ENCODE measurements at regions not wholly inside any gene's neighbourhood (a gene's known extent, or its start where the extent isn't known, plus 50 kb on each side); places are given as distances from the start of the nearest gene placed in this dataset.
"Not testable (repeated sequence)": the region's sequence is repeated elsewhere in the genome, so short reads cannot be mapped to it uniquely, and the experiment has no call there.

GRCh38 chr17:20842012-20842411 lies 200.8 kb downstream of the USP22 start:
- Histone ChIP-seq H3K27me3 (peaks cover 0 to 41% (median 21%) of the 10 kb centered on the region in 4 donors), H3K4me1 (peaks cover 0 to 25% (median 9%) of the 10 kb centered on the region in 4 donors)
- H3K4me3 ChIP-seq; H3K9me3 ChIP-seq; intact Hi-C loops (cut with DNase I); H3K27ac ChIP-seq (replicated peaks in 1 of 4); H3K36me3 ChIP-seq; DNase-seq (ENCODE audit: extremely low spot score): not testable (repeated sequence)
- 98% methylated on average over 8 of the region's 14 CpGs for WGBS

DNA sequence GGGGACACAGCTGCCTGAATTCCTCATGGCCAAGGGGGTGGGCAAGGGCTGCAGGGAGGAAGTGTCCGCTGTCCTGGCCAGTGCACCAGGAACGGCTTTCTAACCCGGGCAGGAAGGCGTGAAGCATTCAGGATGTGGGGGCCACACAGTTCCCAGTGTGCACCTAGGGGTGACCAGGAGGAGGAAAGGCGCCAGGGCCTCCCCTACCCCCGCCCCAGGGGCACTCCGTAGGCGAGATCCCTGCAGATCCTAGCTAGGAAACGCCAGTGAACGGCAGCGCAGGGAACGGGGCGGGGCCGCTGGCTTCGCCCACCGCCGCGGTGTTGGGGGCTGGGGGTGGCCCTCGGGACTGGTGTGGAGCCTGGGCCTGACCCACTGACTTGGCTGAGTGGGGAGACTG lies 199.6 kb downstream of the USP22 start:
- DNase-seq (ENCODE audit: extremely low spot score); intact Hi-C loops (cut with DNase I); H3K36me3 ChIP-seq; H3K9me3 ChIP-seq; H3K27ac ChIP-seq (replicated peaks in 1 of 4): not testable (repeated sequence)
- no CpG with 5 or more reads among the region's 19 CpGs for WGBS
- Histone ChIP-seq H3K4me3 (peak overlapping the region in 1 of 4 donors; percentile 30), H3K27me3 (peaks cover 0 to 41% (median 21%) of the 10 kb centered on the region in 4 donors), H3K4me1 (peaks cover 0 to 25% (median 9%) of the 10 kb centered on the region in 4 donors)

- H3K27me3 ChIP-seq = peaks cover 0 to 44% (median 21%) of the 10 kb centered on the region in 4 donors
- WGBS = 3% methylated on average over 9 of the region's 74 CpGs
- peaks cover 0 to 25% (median 9%) of the 10 kb centered on the region in 4 donors for H3K4me1 ChIP-seq
- H3K9me3 ChIP-seq; H3K27ac ChIP-seq (replicated peaks in 1 of 4); intact Hi-C loops (cut with DNase I); DNase-seq (ENCODE audit: extremely low spot score); H3K36me3 ChIP-seq: not testable (repeated sequence)
- H3K4me3 ChIP-seq = peak overlapping the region in 3 of 4 donors; percentile 22 to 45 (median 30)
Measured at GRCh38 chr17:20843799-20844553, 198.8 kb downstream of the USP22 start.

- Histone ChIP-seq H3K4me1 (peaks cover 4 to 18% (median 15%) of the 10 kb centered on the region in 4 donors), H3K27me3 (peaks cover 0 to 20% (median 12%) of the 10 kb centered on the region in 4 donors)
- DNase-seq (ENCODE audit: extremely low spot score); H3K27ac ChIP-seq (replicated peaks in 1 of 4); H3K9me3 ChIP-seq; intact Hi-C loops (cut with DNase I); H3K4me3 ChIP-seq; H3K36me3 ChIP-seq: not testable (repeated sequence)
- TF ChIP-seq, protein P1, sequence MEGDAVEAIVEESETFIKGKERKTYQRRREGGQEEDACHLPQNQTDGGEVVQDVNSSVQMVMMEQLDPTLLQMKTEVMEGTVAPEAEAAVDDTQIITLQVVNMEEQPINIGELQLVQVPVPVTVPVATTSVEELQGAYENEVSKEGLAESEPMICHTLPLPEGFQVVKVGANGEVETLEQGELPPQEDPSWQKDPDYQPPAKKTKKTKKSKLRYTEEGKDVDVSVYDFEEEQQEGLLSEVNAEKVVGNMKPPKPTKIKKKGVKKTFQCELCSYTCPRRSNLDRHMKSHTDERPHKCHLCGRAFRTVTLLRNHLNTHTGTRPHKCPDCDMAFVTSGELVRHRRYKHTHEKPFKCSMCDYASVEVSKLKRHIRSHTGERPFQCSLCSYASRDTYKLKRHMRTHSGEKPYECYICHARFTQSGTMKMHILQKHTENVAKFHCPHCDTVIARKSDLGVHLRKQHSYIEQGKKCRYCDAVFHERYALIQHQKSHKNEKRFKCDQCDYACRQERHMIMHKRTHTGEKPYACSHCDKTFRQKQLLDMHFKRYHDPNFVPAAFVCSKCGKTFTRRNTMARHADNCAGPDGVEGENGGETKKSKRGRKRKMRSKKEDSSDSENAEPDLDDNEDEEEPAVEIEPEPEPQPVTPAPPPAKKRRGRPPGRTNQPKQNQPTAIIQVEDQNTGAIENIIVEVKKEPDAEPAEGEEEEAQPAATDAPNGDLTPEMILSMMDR (IDR thresholded peaks at IDR 0.05) = peak in 2 of 3 experiments; percentile 12
- WGBS = 61% methylated on average over 3 of the region's 3 CpGs
Measured at GRCh38 chr17:20848869-20849443, 193.9 kb downstream of the USP22 start.

DNA sequence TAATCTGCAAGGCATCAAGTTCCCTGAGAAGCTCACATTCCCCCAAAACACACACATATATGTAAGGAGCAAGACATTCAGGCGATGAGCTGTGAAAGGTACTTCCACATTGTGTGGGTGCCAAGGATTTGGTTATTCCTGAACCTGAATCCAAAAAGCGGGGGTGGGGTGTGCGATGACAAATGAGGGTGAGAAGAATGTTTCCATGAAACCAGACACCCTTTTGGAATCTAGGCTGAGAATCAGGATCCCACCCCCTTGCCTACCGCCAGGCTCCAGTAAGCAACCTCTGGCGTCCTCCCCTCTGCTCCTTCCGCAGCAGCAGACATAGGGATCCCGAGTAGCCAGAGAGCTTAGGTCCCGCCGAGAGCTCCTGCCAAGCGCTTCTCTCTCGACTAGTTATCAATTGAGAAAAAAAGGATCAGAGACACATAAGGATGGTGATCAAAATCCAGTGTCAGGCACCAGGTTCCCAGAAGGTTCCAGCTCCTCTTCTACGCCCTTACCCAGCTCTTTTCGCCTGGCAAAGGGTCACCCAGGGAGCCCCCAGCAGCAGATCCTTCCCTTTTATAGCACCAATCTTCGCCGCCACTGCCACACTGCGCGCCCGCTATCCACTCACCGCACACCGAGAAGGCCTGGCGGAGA lies 191.1 kb downstream of the USP22 start:
- intact Hi-C loops (cut with DNase I); H3K9me3 ChIP-seq; DNase-seq (ENCODE audit: extremely low spot score); H3K27ac ChIP-seq (replicated peaks in 1 of 4); H3K36me3 ChIP-seq: not testable (repeated sequence)
- peak overlapping the region in 3 of 4 donors; percentile 27 to 32 (median 32) for H3K4me3 ChIP-seq
- peaks cover 0 to 26% (median 9%) of the 10 kb centered on the region in 4 donors for H3K27me3 ChIP-seq
- WGBS = 8% methylated on average over 18 of the region's 21 CpGs
- peaks cover 4 to 16% (median 15%) of the 10 kb centered on the region in 4 donors for H3K4me1 ChIP-seq

GRCh38 chr17:20852239-20852989 lies 190.4 kb downstream of the USP22 start:
- peaks cover 4 to 16% (median 15%) of the 10 kb centered on the region in 4 donors for H3K4me1 ChIP-seq
- H3K4me3 ChIP-seq = peak overlapping the region; percentile 27 to 34 (median 32)
- WGBS = under 1% methylated on average over 22 of the region's 36 CpGs
- H3K36me3 ChIP-seq = no peaks in the 10 kb centered on the region
- H3K27ac ChIP-seq (replicated peaks in 1 of 4) = no peak overlapping the region
- TF ChIP-seq POLR2AphosphoS5 (IDR thresholded peaks at IDR 0.05) (no peak), POLR2A (IDR thresholded peaks at IDR 0.05; ENCODE audit: low read depth) (no peak)
- TF ChIP-seq, protein P1 (IDR thresholded peaks at IDR 0.05) = no peak
- intact Hi-C loops (cut with DNase I) = no loop called here
- H3K27me3 ChIP-seq = peaks cover 0 to 26% (median 9%) of the 10 kb centered on the region in 4 donors
- H3K9me3 ChIP-seq = no peaks in the 10 kb centered on the region
- DNase-seq (ENCODE audit: extremely low spot score) = no peak

Measured in esophagus muscularis mucosa (tissue), 4 donors.